ENCODE measurements at regions not wholly inside any gene's neighbourhood (a gene's known extent, or its start where the extent isn't known, plus 50 kb on each side); places are given as distances from the start of the nearest gene placed in this dataset.

DNA sequence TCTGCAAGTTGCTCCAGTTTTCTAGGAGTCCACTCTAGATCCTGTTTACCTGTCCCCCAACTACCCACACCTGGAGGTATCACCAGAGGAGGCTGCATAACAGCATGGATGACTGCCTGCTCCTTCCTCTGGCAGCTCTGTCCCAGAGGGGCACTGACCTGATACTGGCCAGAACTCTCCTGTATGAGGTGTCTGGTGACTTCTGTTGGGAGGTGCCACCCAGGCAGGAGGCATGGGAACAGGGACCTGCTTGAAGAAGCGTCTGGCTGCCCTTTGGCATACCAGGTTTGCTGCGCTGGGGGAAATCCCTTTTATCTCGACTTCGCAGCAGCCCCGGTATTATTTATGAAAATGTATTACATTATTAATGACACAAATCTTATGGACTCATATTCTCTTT lies 1163.6 kb downstream of the NSUN3 start:
- no peak overlapping the region for H3K27ac ChIP-seq (ENCODE audit: low read depth, low read length)
- TF ChIP-seq, protein P1, sequence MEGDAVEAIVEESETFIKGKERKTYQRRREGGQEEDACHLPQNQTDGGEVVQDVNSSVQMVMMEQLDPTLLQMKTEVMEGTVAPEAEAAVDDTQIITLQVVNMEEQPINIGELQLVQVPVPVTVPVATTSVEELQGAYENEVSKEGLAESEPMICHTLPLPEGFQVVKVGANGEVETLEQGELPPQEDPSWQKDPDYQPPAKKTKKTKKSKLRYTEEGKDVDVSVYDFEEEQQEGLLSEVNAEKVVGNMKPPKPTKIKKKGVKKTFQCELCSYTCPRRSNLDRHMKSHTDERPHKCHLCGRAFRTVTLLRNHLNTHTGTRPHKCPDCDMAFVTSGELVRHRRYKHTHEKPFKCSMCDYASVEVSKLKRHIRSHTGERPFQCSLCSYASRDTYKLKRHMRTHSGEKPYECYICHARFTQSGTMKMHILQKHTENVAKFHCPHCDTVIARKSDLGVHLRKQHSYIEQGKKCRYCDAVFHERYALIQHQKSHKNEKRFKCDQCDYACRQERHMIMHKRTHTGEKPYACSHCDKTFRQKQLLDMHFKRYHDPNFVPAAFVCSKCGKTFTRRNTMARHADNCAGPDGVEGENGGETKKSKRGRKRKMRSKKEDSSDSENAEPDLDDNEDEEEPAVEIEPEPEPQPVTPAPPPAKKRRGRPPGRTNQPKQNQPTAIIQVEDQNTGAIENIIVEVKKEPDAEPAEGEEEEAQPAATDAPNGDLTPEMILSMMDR (IDR thresholded peaks at IDR 0.05; ENCODE audit: low read depth, low read length, poor library complexity, severe bottlenecking), result no peak
- TF ChIP-seq EZH2phosphoT487 (IDR thresholded peaks at IDR 0.05; ENCODE audit: borderline replicate concordance, low read length), result no peak
- H3K4me3 ChIP-seq (ENCODE audit: low read length), result no peak overlapping the region
- no peaks in the 10 kb centered on the region for H3K79me2 ChIP-seq (ENCODE audit: control insufficient read depth, low read length)
- no peaks in the 10 kb centered on the region for H4K20me1 ChIP-seq (ENCODE audit: control insufficient read depth, insufficient read depth, low read depth, low read length)
- H3K36me3 ChIP-seq (ENCODE audit: control insufficient read depth, low read length), result no peaks in the 10 kb centered on the region
- H3F3A ChIP-seq (ENCODE audit: control insufficient read depth, insufficient read depth), result no peaks in the 10 kb centered on the region
- H3K9me2 ChIP-seq (replicated peaks; ENCODE audit: control insufficient read depth, low read length), result no peaks in the 10 kb centered on the region
- no peaks in the 10 kb centered on the region for H3K27me3 ChIP-seq (ENCODE audit: control insufficient read depth, low read length)
- H3K9me3 ChIP-seq (ENCODE audit: control insufficient read depth, insufficient read depth, low read length), result peaks cover 2% of the 10 kb centered on the region; the same call in 1 of the 2 replicates
- H3K4me1 ChIP-seq (ENCODE audit: control insufficient read depth, low read length), result no peaks in the 10 kb centered on the region
- no peak overlapping the region for H3K4me2 ChIP-seq (ENCODE audit: low read length)

DNA sequence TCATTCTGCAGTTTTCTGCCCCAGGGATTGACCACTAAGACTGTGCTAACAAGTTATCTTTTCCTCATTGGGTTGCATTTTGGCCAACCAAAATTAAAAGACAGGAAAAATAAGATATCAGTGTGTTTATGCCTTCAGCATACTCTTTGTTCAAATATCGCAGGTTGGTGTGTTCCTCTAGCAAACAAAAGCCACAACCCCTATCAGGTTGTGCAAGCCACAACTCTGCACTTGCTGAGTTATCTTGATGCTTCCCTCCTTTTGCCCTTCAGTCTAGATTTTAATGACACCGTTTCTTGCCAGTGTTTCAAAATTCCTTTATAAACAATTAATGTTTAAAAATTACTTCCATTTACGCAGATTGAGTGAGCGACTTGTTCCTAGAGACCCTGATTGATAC lies 1164.2 kb downstream of the NSUN3 start:
- no peaks in the 10 kb centered on the region for H4K20me1 ChIP-seq (ENCODE audit: control insufficient read depth, insufficient read depth, low read depth, low read length)
- no peaks in the 10 kb centered on the region for H3K79me2 ChIP-seq (ENCODE audit: control insufficient read depth, low read length)
- TF ChIP-seq, protein P1 (IDR thresholded peaks at IDR 0.05; ENCODE audit: low read depth, low read length, poor library complexity, severe bottlenecking), result no peak
- TF ChIP-seq EZH2phosphoT487 (IDR thresholded peaks at IDR 0.05; ENCODE audit: borderline replicate concordance, low read length), result no peak
- no peak overlapping the region for H3K4me3 ChIP-seq (ENCODE audit: low read length)
- H3K9me3 ChIP-seq (ENCODE audit: control insufficient read depth, insufficient read depth, low read length), result peaks cover 2% of the 10 kb centered on the region; the same call in 1 of the 2 replicates
- H3K4me1 ChIP-seq (ENCODE audit: control insufficient read depth, low read length), result no peaks in the 10 kb centered on the region
- no peak overlapping the region for H3K27ac ChIP-seq (ENCODE audit: low read depth, low read length)
- no peaks in the 10 kb centered on the region for H3K36me3 ChIP-seq (ENCODE audit: control insufficient read depth, low read length)
- no peaks in the 10 kb centered on the region for H3K27me3 ChIP-seq (ENCODE audit: control insufficient read depth, low read length)
- H3K4me2 ChIP-seq (ENCODE audit: low read length), result no peak overlapping the region
- no peaks in the 10 kb centered on the region for H3K9me2 ChIP-seq (replicated peaks; ENCODE audit: control insufficient read depth, low read length)
- H3F3A ChIP-seq (ENCODE audit: control insufficient read depth, insufficient read depth), result no peaks in the 10 kb centered on the region

DNA sequence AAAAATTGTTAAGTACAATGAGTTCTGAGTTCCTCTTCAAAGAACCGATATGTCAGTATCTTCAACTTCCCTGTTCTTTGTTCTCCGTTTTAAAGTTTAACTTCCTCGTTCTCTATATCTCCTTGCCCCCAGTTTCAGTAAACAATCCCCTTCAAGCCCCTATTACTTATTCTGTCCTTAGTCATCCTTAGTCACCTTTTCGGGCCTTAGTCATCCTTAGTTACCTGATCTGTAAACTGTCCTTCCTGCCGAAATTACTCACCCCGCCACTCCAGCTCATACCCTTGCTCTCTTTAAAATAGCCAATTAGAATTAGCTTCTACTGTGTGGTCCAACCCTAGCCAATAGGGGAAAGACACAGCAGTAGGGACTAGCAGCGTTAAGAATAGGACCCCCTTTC lies 1165.6 kb downstream of the NSUN3 start:
- Histone ChIP-seq H3K79me2 (ENCODE audit: control insufficient read depth, low read length) (no peaks in the 10 kb centered on the region), H3K9me2 (replicated peaks; ENCODE audit: control insufficient read depth, low read length) (no peaks in the 10 kb centered on the region), H3K4me1 (ENCODE audit: control insufficient read depth, low read length) (no peaks in the 10 kb centered on the region), H3F3A (ENCODE audit: control insufficient read depth, insufficient read depth) (no peaks in the 10 kb centered on the region), H3K4me3 (ENCODE audit: low read length) (no peak overlapping the region), H4K20me1 (ENCODE audit: control insufficient read depth, insufficient read depth, low read depth, low read length) (no peaks in the 10 kb centered on the region), H3K27ac (ENCODE audit: low read depth, low read length) (no peak overlapping the region), H3K9me3 (ENCODE audit: control insufficient read depth, insufficient read depth, low read length) (peaks cover 2% of the 10 kb centered on the region; the same call in 1 of the 2 replicates), H3K27me3 (ENCODE audit: control insufficient read depth, low read length) (no peaks in the 10 kb centered on the region), H3K4me2 (ENCODE audit: low read length) (no peak overlapping the region), H3K36me3 (ENCODE audit: control insufficient read depth, low read length) (no peaks in the 10 kb centered on the region)
- TF ChIP-seq, protein P1 (IDR thresholded peaks at IDR 0.05; ENCODE audit: low read depth, low read length, poor library complexity, severe bottlenecking), result no peak
- TF ChIP-seq EZH2phosphoT487 (IDR thresholded peaks at IDR 0.05; ENCODE audit: borderline replicate concordance, low read length), result no peak

Data from DOHH2 (cell line).